Mesenchymal stem cell (in vitro differentiated cells and primary cell): ENCODE measurements at regions not wholly inside any gene's neighbourhood (a gene's known extent, or its start where the extent isn't known, plus 50 kb on each side); places are given as distances from the start of the nearest gene placed in this dataset. TPM values are rescaled to one million over a fixed set of nuclear protein-coding genes. Genes with fewer than 3 reads are reported as not detected.

Experiments
- DNase-seq: peaks from one replicate; pipeline ENCODE4 v3.0.0-alpha.2; 2013
- H2AFZ ChIP-seq: one replicate; pipeline ENCODE4 v1.6.1; 2013; ENCODE audit warnings: low read depth, mild to moderate bottlenecking, control low read depth, inconsistent platforms, low read length, moderate library complexity
- H2AK5ac ChIP-seq: 2 replicates; pipeline ENCODE4 v1.6.1; 2013; ENCODE audit warnings: low read length, moderate library complexity, mild to moderate bottlenecking, inconsistent platforms; ENCODE audit not compliant: severe bottlenecking
- H2BK120ac ChIP-seq: one replicate; pipeline ENCODE4 v1.6.1; 2013; ENCODE audit warnings: low read depth, mild to moderate bottlenecking, inconsistent platforms, low read length, moderate library complexity
- H2BK12ac ChIP-seq, 2 experiments: one replicate each; pipeline ENCODE4 v1.6.1; 2013; ENCODE audit warnings: inconsistent platforms in 2 of 2, low read length in 2 of 2, mild to moderate bottlenecking in 2 of 2, moderate library complexity in 2 of 2, control low read depth in 1 of 2
- H2BK15ac ChIP-seq: one replicate; pipeline ENCODE4 v1.6.1; 2013; ENCODE audit warnings: mild to moderate bottlenecking, low read depth, inconsistent platforms; ENCODE audit not compliant: poor library complexity, severe bottlenecking
- H2BK5ac ChIP-seq: 2 replicates; pipeline ENCODE4 v1.6.1; 2013; ENCODE audit warnings: low read depth, mild to moderate bottlenecking, low read length, control low read depth, inconsistent platforms; ENCODE audit not compliant: poor library complexity, severe bottlenecking
- H3K14ac ChIP-seq, 2 experiments: one replicate each; pipeline ENCODE4 v1.6.1; 2013; ENCODE audit warnings: inconsistent platforms in 2 of 2, low read length in 2 of 2, control low read depth in 1 of 2, mild to moderate bottlenecking in 1 of 2, moderate library complexity in 1 of 2
- H3K18ac ChIP-seq, 2 experiments: one replicate each; pipeline ENCODE4 v1.6.1; 2013; ENCODE audit warnings: inconsistent platforms in 2 of 2, low read length in 2 of 2, control low read depth in 1 of 2, low read depth in 1 of 2, mild to moderate bottlenecking in 1 of 2
- H3K23ac ChIP-seq, 2 experiments: one replicate each; pipeline ENCODE4 v1.6.1; 2013; ENCODE audit warnings: inconsistent platforms in 2 of 2, low read length in 2 of 2, mild to moderate bottlenecking in 2 of 2, moderate library complexity in 2 of 2, control low read depth in 1 of 2
- H3K27ac ChIP-seq: 2 replicates; pipeline ENCODE4 v1.5.1; 2013; ENCODE audit warnings: mild to moderate bottlenecking, moderate library complexity, low read length, control low read depth, inconsistent platforms; ENCODE audit not compliant: poor library complexity, severe bottlenecking
- H3K27me3 ChIP-seq, 2 experiments: 2 replicates each; pipeline versions ENCODE4 v1.6.1 to v1.7.0; 2013; ENCODE audit warnings: low read length in 2 of 2, mild to moderate bottlenecking in 2 of 2, moderate library complexity in 2 of 2, control low read depth in 1 of 2, inconsistent platforms in 1 of 2; ENCODE audit not compliant: control insufficient read depth in 1 of 2, insufficient read depth in 1 of 2
- H3K36me3 ChIP-seq, 2 experiments: 2 replicates each; pipeline versions ENCODE4 v1.6.1 to v1.7.0; 2013; ENCODE audit warnings: low read length in 2 of 2, control low read depth in 1 of 2, inconsistent platforms in 1 of 2, low read depth in 1 of 2, mild to moderate bottlenecking in 1 of 2; ENCODE audit not compliant: insufficient read depth in 2 of 2, control insufficient read depth in 1 of 2
- H3K4ac ChIP-seq, 2 experiments: one replicate each; pipeline ENCODE4 v1.6.1; 2013; ENCODE audit warnings: inconsistent platforms in 2 of 2, low read length in 2 of 2, mild to moderate bottlenecking in 2 of 2, moderate library complexity in 2 of 2, control low read depth in 1 of 2, low read depth in 1 of 2
- H3K4me1 ChIP-seq: 2 replicates; pipeline ENCODE4 v1.6.1; 2013; ENCODE audit warnings: low read depth, low read length, control low read depth; ENCODE audit not compliant: control insufficient read depth, insufficient read depth
- H3K4me2 ChIP-seq: 2 replicates; pipeline ENCODE4 v1.6.1; 2013; ENCODE audit warnings: low read length, mild to moderate bottlenecking, inconsistent platforms; ENCODE audit not compliant: poor library complexity, severe bottlenecking
- H3K4me3 ChIP-seq, 2 experiments: 2 replicates each; pipeline versions ENCODE4 v1.5.1 to v1.7.0; 2013; ENCODE audit warnings: low read length in 2 of 2, mild to moderate bottlenecking in 2 of 2, control low read depth in 1 of 2, low read depth in 1 of 2; ENCODE audit not compliant: insufficient read depth in 1 of 2
- H3K79me1 ChIP-seq: replicated peaks from 2 replicates; pipeline ENCODE4 v1.6.1; 2013; ENCODE audit warnings: mild to moderate bottlenecking, control low read depth, low read length, inconsistent platforms; ENCODE audit not compliant: poor library complexity, severe bottlenecking
- H3K9ac ChIP-seq: 2 replicates; pipeline ENCODE4 v1.7.0; 2013; ENCODE audit warnings: mild to moderate bottlenecking, low read length, moderate library complexity
- H3K9me3 ChIP-seq: 2 replicates; pipeline ENCODE4 v1.7.0; 2013; ENCODE audit warnings: mild to moderate bottlenecking, low read length; ENCODE audit not compliant: control insufficient read depth
- H4K8ac ChIP-seq: one replicate; pipeline ENCODE4 v1.6.1; 2013; ENCODE audit warnings: inconsistent platforms, mild to moderate bottlenecking, low read length, moderate library complexity
- H4K91ac ChIP-seq: one replicate; pipeline ENCODE4 v1.6.1; 2013; ENCODE audit warnings: mild to moderate bottlenecking, low read length, inconsistent platforms
- WGBS: methylation state at CpG from one replicate; pipeline ENCODE4 v1.1.7; 2013; ENCODE audit warnings: mixed read lengths; 5-methylcytosine and 5-hydroxymethylcytosine counted together
- small RNA-seq: library from polyadenylated mRNA; stranded (forward); fragments of <200 nt; extraction: miRNeasy Mini kit (QIAGEN cat#:217004); gene quantifications from one replicate; pipeline ENCODE3, GENCODE V24; 2013; ENCODE audit warnings: low read depth

DNA sequence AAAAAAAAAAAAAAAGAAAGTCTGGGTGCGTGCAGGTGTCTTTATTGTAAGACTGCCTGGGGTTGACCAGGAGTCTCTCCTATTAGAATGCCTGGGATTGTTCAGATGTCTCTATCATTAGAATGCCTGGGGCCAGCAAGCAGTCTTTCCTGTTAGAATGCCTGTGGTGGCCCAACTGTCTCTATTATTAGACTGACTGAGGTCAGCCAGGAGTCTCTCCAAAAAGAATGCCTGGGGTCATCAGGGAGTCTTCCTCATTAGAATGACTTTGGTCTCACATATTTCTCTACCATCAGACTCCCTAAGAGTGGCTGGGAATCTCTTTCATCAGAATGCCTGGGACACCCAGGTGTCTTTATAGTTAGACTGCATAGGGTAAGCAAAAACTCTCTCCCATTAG, 1577.5 kb downstream of the UQCRFS1 start:
- H2BK120ac ChIP-seq: no peak overlapping the region
- H3K36me3 ChIP-seq: no peaks in the 10 kb centered on the region
- no peaks in the 10 kb centered on the region for H3K4me1 ChIP-seq

DNA sequence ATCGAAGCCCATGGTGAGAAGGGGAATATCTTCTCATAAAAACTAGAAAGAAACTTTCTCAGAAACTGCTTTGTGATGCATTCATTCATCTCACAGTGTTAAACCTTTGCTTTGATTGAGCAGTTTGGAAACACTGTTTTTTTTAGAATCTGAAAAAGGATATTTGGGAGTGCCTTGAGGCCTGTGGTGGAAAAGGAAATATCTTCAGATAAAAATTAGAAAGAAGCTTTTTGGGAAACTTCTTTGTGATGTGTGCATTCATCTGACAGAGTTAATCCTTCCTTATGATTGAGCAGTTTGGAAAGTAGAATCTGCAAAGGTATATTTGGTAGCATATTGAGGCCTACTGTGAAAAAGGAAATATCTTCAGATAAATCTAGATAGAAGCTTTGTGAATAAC, 1594.9 kb downstream of the UQCRFS1 start:
- no peak overlapping the region for H3K4me3 ChIP-seq
- no peak overlapping the region for H2BK15ac ChIP-seq
- no peak overlapping the region for H3K4ac ChIP-seq
- peaks cover 93% of the 10 kb centered on the region for H3K9me3 ChIP-seq
- H3K79me1 ChIP-seq: no peaks in the 10 kb centered on the region
- no peaks in the 10 kb centered on the region for H3K36me3 ChIP-seq
- H3K14ac ChIP-seq: no peak overlapping the region
- H2AFZ ChIP-seq: no peak overlapping the region
- no peak overlapping the region for H4K91ac ChIP-seq
- no peak overlapping the region for H3K9ac ChIP-seq
- no peak overlapping the region for H3K4me2 ChIP-seq
- WGBS: 60% methylated on average over 1 of the region's 1 CpG
- no peak overlapping the region for H3K18ac ChIP-seq
- DNase-seq: no peak
- no peaks in the 10 kb centered on the region for H3K4me1 ChIP-seq
- no peak overlapping the region for H2AK5ac ChIP-seq
- no peak overlapping the region for H3K27ac ChIP-seq
- H3K23ac ChIP-seq: no peak overlapping the region
- H2BK5ac ChIP-seq: no peak overlapping the region
- no peaks in the 10 kb centered on the region for H3K27me3 ChIP-seq
- H2BK12ac ChIP-seq: no peak overlapping the region
- no peak overlapping the region for H4K8ac ChIP-seq
- no peak overlapping the region for H2BK120ac ChIP-seq

More for the DNA sequence above, 1577.5 kb downstream of the UQCRFS1 start:
- H3K4me2 ChIP-seq: no peak overlapping the region
- H2AFZ ChIP-seq: no peak overlapping the region
- H2BK12ac ChIP-seq: no peak overlapping the region
- no peak overlapping the region for H2BK5ac ChIP-seq
- DNase-seq: no peak
- no peak overlapping the region for H2AK5ac ChIP-seq
- no peak overlapping the region for H4K8ac ChIP-seq
- H2BK15ac ChIP-seq: no peak overlapping the region
- no peaks in the 10 kb centered on the region for H3K27me3 ChIP-seq
- no peak overlapping the region for H4K91ac ChIP-seq
- H3K4me3 ChIP-seq: no peak overlapping the region
- no peaks in the 10 kb centered on the region for H3K79me1 ChIP-seq
- WGBS: 92% methylated on average over 1 of the region's 1 CpG
- peaks cover 32% of the 10 kb centered on the region for H3K9me3 ChIP-seq
- H3K14ac ChIP-seq: no peak overlapping the region
- H3K18ac ChIP-seq: no peak overlapping the region
- H3K27ac ChIP-seq: no peak overlapping the region
- H3K23ac ChIP-seq: no peak overlapping the region
- no peak overlapping the region for H3K4ac ChIP-seq
- H3K9ac ChIP-seq: no peak overlapping the region

DNA sequence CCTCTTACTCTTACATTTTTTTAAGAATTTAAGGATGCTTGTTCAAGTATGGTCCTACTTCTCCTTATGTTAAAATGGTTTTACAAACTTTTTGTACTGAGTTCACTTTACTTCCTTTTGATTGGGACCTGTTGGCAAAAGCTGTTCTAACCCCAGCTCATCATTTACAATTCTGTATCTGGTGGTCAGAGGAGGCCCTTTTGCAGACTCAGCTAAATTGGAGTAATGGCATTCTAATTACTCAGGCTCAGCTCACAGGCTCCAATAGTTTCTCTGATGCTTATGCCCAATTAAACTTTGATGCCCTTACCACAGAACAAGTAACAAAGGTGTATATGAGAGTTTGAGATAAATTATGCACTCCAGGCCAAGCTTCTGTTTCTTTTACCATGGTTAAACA, 1632.0 kb downstream of the UQCRFS1 start:
- H2BK12ac ChIP-seq: no peak overlapping the region
- H3K14ac ChIP-seq: no peak overlapping the region
- H3K79me1 ChIP-seq: no peaks in the 10 kb centered on the region
- no peak overlapping the region for H2BK120ac ChIP-seq
- H3K27me3 ChIP-seq: no peaks in the 10 kb centered on the region
- H3K27ac ChIP-seq: no peak overlapping the region
- DNase-seq: no peak
- H2BK5ac ChIP-seq: no peak overlapping the region
- no peak overlapping the region for H3K23ac ChIP-seq
- H3K4me1 ChIP-seq: no peaks in the 10 kb centered on the region
- no peak overlapping the region for H3K4ac ChIP-seq
- no peak overlapping the region for H2AFZ ChIP-seq
- no peak overlapping the region for H2BK15ac ChIP-seq
- H2AK5ac ChIP-seq: no peak overlapping the region
- H4K91ac ChIP-seq: no peak overlapping the region
- H3K4me2 ChIP-seq: no peak overlapping the region
- peaks cover 71% of the 10 kb centered on the region for H3K9me3 ChIP-seq
- H3K18ac ChIP-seq: no peak overlapping the region
- H3K4me3 ChIP-seq: no peak overlapping the region
- H3K9ac ChIP-seq: no peak overlapping the region
- no peaks in the 10 kb centered on the region for H3K36me3 ChIP-seq
- H4K8ac ChIP-seq: no peak overlapping the region

Small RNAs in the stretch of these regions (small RNA-seq; reads per million reads assigned to genes)
- gene AC006504.6: not detected
- not detected for gene RNA5SP470
